SHP77 treated with DMSO at 0.1 percent for 48 hours (cell line): ENCODE measurements at regions not wholly inside any gene's neighbourhood (a gene's known extent, or its start where the extent isn't known, plus 50 kb on each side); places are given as distances from the start of the nearest gene placed in this dataset.
"Not testable (repeated sequence)": the region's sequence is repeated elsewhere in the genome, so short reads cannot be mapped to it uniquely, and the experiment has no call there.

ENCODE experiments used
- DNase-seq: peaks from one replicate; lab custom pipeline; 2025; lab: John Stamatoyannopoulos, UW

- DNase-seq: no peak
Measured at GRCh38 chr4:24368801-24369200, 215.6 kb downstream of the DHX15 start.

- DNase-seq: no peak
Measured at GRCh38 chr4:24364852-24365251, 219.5 kb downstream of the DHX15 start.

GRCh38 chr4:24364249-24364648 is 220.1 kb downstream of the DHX15 start:
- no peak for DNase-seq

- no peak for DNase-seq
Measured at GRCh38 chr4:24363751-24364150, 220.6 kb downstream of the DHX15 start.

GRCh38 chr4:24352112-24352511 is 232.2 kb downstream of the DHX15 start:
- no peak for DNase-seq

- DNase-seq: not testable (repeated sequence)
Measured at GRCh38 chr4:24349168-24349996, 235.0 kb downstream of the DHX15 start.

GRCh38 chr4:24339260-24339659 is 245.1 kb downstream of the DHX15 start:
- DNase-seq: no peak

GRCh38 chr4:24337451-24338190 is 246.7 kb downstream of the DHX15 start:
- DNase-seq: no peak

- DNase-seq: no peak
Measured at GRCh38 chr4:24335616-24336015, 248.7 kb downstream of the DHX15 start.

- no peak for DNase-seq
Measured at GRCh38 chr4:24334906-24335305, 249.4 kb downstream of the DHX15 start.

GRCh38 chr4:24330573-24330972 is 253.8 kb downstream of the DHX15 start:
- no peak for DNase-seq

GRCh38 chr4:24330172-24330571 is 254.2 kb downstream of the DHX15 start:
- no peak for DNase-seq

- DNase-seq: no peak
Measured at GRCh38 chr4:24328711-24329110, 255.6 kb downstream of the DHX15 start.

GRCh38 chr4:24328310-24328709 is 256.0 kb downstream of the DHX15 start:
- no peak for DNase-seq

GRCh38 chr4:24322995-24323394 is 261.4 kb downstream of the DHX15 start:
- DNase-seq: no peak

- DNase-seq: no peak
Measured at GRCh38 chr4:24322511-24322910, 261.8 kb downstream of the DHX15 start.

- no peak for DNase-seq
Measured at GRCh38 chr4:24321616-24322015, 262.7 kb downstream of the DHX15 start.

GRCh38 chr4:24321131-24321530 is 263.2 kb downstream of the DHX15 start:
- no peak for DNase-seq

GRCh38 chr4:24319387-24319786 is 265.0 kb downstream of the DHX15 start:
- no peak for DNase-seq

- DNase-seq: no peak
Measured at GRCh38 chr4:24315056-24315455, 269.3 kb downstream of the DHX15 start.

GRCh38 chr4:24312261-24312913 is 272.0 kb downstream of the DHX15 start:
- DNase-seq: no peak

GRCh38 chr4:24303926-24304325 is 280.4 kb downstream of the DHX15 start:
- DNase-seq: no peak

GRCh38 chr4:24298911-24299310 is 285.4 kb downstream of the DHX15 start:
- DNase-seq: no peak
